Neural progenitor cell (in vitro differentiated cells): ENCODE measurements at regions not wholly inside any gene's neighbourhood (a gene's known extent, or its start where the extent isn't known, plus 50 kb on each side); places are given as distances from the start of the nearest gene placed in this dataset.

Source experiments
- EZH2 ChIP-seq: fragments of 200-600 bp; sonication (generic); IDR thresholded peaks from 2 replicates; pipeline ENCODE4 v1.6.1; 2017; ENCODE audit warnings: antibody characterized with exemption, mild to moderate bottlenecking, moderate library complexity
- EZH2phosphoT487 ChIP-seq: fragments of 200-600 bp; sonication (generic); IDR thresholded peaks from 2 replicates; pipeline ENCODE4 v1.6.1; 2017; ENCODE audit warnings: antibody characterized with exemption
- TF ChIP-seq, protein P1 (sequence below): fragments of 200-600 bp; sonication (generic); IDR thresholded peaks from 2 replicates; pipeline ENCODE4 v1.5.1; 2017; ENCODE audit warnings: antibody characterized with exemption, mild to moderate bottlenecking

- TF ChIP-seq, protein P1, sequence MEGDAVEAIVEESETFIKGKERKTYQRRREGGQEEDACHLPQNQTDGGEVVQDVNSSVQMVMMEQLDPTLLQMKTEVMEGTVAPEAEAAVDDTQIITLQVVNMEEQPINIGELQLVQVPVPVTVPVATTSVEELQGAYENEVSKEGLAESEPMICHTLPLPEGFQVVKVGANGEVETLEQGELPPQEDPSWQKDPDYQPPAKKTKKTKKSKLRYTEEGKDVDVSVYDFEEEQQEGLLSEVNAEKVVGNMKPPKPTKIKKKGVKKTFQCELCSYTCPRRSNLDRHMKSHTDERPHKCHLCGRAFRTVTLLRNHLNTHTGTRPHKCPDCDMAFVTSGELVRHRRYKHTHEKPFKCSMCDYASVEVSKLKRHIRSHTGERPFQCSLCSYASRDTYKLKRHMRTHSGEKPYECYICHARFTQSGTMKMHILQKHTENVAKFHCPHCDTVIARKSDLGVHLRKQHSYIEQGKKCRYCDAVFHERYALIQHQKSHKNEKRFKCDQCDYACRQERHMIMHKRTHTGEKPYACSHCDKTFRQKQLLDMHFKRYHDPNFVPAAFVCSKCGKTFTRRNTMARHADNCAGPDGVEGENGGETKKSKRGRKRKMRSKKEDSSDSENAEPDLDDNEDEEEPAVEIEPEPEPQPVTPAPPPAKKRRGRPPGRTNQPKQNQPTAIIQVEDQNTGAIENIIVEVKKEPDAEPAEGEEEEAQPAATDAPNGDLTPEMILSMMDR, result no peak
- TF ChIP-seq EZH2phosphoT487 (no peak), EZH2 (no peak)
Observed at GRCh38 chr17:30589431-30589830, 112.2 kb downstream of the GOSR1 start.
